ENCODE measurements at regions not wholly inside any gene's neighbourhood (a gene's known extent, or its start where the extent isn't known, plus 50 kb on each side); places are given as distances from the start of the nearest gene placed in this dataset.
"Not testable (repeated sequence)": the region's sequence is repeated elsewhere in the genome, so short reads cannot be mapped to it uniquely, and the experiment has no call there.

- no peak overlapping the region for H3K4me3 ChIP-seq (ENCODE audit: control insufficient read depth, low read depth, low read length)
- TF ChIP-seq CTCF (conservative IDR thresholded peaks at IDR 0.05; ENCODE audit: control insufficient read depth, insufficient read depth, low read depth, low read length): no peak
- no peak for DNase-seq (ENCODE audit: low read depth)
Measured at GRCh38 chr3:70464876-70465275, 152.4 kb upstream of the MDFIC2 start.

- no peak overlapping the region for H3K4me3 ChIP-seq (ENCODE audit: control insufficient read depth, low read depth, low read length)
- no peak for DNase-seq (ENCODE audit: low read depth)
- TF ChIP-seq CTCF (conservative IDR thresholded peaks at IDR 0.05; ENCODE audit: control insufficient read depth, insufficient read depth, low read depth, low read length): no peak
Measured at GRCh38 chr3:70464465-70464864, 152.0 kb upstream of the MDFIC2 start.

DNA sequence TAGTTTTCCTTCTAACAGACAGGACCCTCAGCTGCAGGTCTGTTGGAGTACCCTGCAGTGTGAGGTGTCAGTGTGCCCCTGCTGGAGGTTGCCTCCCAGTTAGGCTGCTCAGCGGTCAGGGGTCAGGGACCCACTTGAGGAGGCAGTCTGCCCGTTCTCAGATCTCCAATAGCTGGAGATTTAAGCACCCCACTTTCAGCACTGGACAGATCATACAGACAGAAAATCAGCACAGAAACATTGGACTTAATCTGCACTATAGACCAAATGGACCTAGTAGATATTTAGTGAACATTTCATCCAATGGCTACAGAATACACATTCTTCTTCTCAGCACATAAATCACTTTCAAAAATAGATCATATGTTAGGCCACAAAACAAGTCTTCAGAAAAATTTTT is 137.8 kb upstream of the MDFIC2 start:
- H3K4me3 ChIP-seq (ENCODE audit: control insufficient read depth, low read depth, low read length); DNase-seq (ENCODE audit: low read depth): not testable (repeated sequence)

- not testable (repeated sequence) for DNase-seq (ENCODE audit: low read depth); H3K4me3 ChIP-seq (ENCODE audit: control insufficient read depth, low read depth, low read length)
Measured at GRCh38 chr3:70435422-70435821, 123.0 kb upstream of the MDFIC2 start.

GRCh38 chr3:70433091-70433490 is 120.7 kb upstream of the MDFIC2 start:
- DNase-seq (ENCODE audit: low read depth): no peak
- TF ChIP-seq CTCF (conservative IDR thresholded peaks at IDR 0.05; ENCODE audit: control insufficient read depth, insufficient read depth, low read depth, low read length): no peak
- no peak overlapping the region for H3K4me3 ChIP-seq (ENCODE audit: control insufficient read depth, low read depth, low read length)

- no peak for TF ChIP-seq CTCF (conservative IDR thresholded peaks at IDR 0.05; ENCODE audit: control insufficient read depth, insufficient read depth, low read depth, low read length)
- no peak for DNase-seq (ENCODE audit: low read depth)
- H3K4me3 ChIP-seq (ENCODE audit: control insufficient read depth, low read depth, low read length): no peak overlapping the region
Measured at GRCh38 chr3:70431911-70432310, 119.5 kb upstream of the MDFIC2 start.

- no peak overlapping the region for H3K4me3 ChIP-seq (ENCODE audit: control insufficient read depth, low read depth, low read length)
- no peak for DNase-seq (ENCODE audit: low read depth)
- TF ChIP-seq CTCF (conservative IDR thresholded peaks at IDR 0.05; ENCODE audit: control insufficient read depth, insufficient read depth, low read depth, low read length): no peak
Measured at GRCh38 chr3:70426071-70426470, 113.6 kb upstream of the MDFIC2 start.

- no peak for DNase-seq (ENCODE audit: low read depth)
- no peak overlapping the region for H3K4me3 ChIP-seq (ENCODE audit: control insufficient read depth, low read depth, low read length)
- no peak for TF ChIP-seq CTCF (conservative IDR thresholded peaks at IDR 0.05; ENCODE audit: control insufficient read depth, insufficient read depth, low read depth, low read length)
Measured at GRCh38 chr3:70421506-70421905, 109.1 kb upstream of the MDFIC2 start.

Data from fibroblast of mammary gland (primary cell).